COLO668 (cell line): ENCODE measurements at regions not wholly inside any gene's neighbourhood (a gene's known extent, or its start where the extent isn't known, plus 50 kb on each side); places are given as distances from the start of the nearest gene placed in this dataset.

Source experiments
- DNase-seq: peaks from one replicate; lab custom pipeline; 2025; ENCODE audit not compliant: unreplicated experiment; lab: John Stamatoyannopoulos, UW

DNA sequence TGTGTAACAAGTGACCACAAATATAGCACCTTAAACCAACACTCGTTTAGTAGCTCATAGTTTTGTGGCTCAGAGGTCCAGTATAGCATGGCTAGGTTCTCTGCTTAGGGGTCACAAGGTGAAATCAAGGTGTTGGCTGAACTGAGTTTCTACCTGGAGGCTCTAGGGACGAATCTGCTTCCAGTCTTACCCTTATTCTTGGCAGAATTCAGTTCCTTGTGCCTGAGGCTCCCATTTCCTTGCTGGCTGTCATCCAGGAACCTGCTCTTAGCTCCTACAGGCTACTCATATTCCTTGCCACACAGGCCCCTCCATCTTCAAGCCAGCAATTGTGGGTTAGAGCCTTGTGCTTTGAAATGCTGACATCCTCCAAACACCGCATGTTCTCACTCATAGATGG lies 212.3 kb upstream of the CDH13 start:
- DNase-seq, result no peak

DNA sequence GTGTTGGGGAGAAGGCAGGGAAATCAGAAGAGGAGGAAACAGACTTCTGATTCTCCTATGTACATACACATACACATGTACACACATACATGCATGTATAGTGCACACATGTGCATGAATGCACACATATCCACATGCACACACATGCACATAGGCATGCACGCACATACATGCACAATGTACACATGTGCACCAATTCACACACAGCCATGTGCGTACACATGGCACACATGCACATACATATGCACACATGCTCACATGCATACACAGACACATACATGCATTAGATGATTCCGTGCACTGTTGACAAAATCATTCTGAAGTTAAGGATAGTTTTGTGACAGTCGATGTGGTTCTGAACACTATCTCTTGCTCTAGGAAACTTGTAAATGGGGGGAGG lies 214.0 kb upstream of the CDH13 start:
- DNase-seq, result no peak

DNA sequence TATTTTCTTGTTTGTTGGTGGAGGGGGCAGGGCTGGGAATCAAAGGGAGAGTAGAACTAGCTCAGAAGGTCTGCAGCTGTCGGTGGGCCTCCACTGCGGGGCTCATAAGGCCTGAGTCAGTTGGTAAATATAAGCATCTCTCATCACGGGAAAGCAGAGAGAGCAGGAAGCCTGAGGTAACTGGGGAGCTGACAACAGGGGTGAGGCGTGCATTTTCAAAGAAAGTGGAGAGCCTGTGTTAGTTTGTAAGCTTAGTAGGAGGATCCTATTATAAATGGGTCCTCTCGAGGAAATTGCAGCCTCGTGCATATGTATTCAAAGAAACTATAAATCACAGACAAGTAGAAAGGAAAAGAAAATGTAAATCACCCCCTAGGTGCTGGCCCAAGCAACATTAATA lies 221.0 kb upstream of the CDH13 start:
- DNase-seq, result no peak

DNA sequence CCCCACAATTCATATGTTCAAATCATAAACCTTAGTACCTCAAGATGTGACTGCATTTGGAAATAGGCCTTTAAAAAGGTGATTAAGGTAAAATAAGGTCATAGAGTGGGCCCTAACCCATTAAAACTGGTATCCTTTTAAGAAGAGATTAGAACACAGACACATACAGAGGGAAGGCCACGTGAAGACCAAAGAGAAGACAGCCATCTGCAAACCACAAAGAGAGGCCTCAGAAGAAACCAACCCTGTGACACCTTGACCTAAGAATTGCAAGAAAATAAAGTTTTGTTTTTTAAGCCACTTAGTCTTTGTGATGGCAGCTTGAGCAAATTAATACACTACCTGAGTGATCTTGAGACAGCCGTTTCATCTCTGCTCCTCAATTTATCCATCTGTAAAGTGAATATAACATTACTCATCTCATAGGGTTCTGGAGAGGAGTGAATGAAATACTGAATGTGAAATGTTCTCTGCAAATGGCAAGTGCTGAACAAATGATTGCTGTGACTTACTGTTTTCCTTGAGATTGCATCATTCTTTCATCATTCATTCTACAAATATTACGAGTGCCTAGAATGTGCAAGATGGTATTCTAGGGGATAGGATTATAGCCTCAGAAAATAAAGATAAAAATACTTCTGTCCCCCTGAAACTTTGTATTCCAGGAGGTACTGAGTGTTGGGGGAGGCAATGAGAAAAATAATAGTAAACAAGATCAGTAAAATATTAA lies 222.0 kb upstream of the CDH13 start:
- no peak for DNase-seq

DNA sequence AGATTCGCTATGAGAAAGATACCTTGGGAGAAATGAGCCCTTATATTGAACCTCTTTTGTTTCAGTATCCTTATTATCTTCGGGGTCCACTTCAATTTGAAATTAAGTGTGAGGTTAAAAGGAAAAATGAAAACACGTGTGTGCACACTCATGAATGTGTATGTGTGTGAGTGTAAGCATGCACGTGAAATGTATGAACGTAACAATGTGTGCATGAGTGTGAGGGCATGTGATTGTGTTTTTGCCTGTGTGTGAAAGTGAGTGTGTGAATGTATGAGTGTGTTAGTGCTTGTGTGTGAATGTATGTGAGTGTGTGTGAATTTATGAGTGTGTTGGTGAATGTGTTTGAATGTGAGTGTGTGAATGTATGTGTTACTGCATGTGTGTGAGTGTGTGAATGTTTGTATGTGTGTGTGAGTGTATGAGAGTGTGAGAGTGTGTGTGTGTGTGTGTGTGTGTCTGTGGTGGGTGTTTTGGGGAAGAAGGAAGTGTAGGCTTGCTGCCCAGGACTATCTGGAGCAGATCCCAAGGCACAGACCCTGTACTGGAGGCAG lies 224.0 kb upstream of the CDH13 start:
- DNase-seq, result no peak

DNA sequence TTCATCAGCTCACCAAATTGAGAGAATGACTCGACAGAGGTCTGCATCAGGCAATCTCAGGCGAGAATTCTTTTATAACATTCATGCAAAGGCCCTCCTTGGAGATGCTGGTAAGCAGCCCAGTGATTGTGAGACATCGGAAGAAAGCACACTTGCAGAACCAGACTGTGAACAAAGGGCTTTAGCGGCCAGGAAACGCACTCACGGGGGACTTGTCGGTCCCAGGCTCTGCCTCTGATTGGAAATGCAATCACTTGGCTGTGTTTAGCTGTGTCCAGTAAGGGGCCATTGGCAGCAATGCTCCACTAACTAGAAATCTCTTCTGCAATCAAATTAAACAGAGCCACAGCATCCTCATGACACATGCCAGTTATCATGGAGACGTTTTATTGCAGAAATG lies 226.7 kb upstream of the CDH13 start:
- no peak for DNase-seq

DNA sequence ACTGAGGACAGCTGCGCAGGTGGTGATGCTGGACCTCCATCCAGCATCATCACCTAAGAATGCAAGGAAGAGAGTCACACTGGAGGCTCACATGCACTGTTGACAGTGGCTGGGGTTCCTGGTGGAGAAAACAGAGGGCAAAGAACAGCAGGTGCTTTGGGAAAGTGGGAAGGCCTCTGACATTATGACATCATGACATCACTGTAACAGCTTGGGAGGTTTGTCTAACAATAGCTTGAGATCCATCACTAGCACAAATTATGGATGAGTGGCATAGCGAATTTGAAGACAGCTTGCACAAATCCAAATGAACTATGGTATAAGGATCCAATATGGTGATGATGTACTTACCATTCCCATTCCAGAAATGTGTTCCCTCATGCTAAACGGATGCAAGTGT lies 226.5 kb upstream of the MPHOSPH6 start:
- peak; percentile 66 for DNase-seq

DNA sequence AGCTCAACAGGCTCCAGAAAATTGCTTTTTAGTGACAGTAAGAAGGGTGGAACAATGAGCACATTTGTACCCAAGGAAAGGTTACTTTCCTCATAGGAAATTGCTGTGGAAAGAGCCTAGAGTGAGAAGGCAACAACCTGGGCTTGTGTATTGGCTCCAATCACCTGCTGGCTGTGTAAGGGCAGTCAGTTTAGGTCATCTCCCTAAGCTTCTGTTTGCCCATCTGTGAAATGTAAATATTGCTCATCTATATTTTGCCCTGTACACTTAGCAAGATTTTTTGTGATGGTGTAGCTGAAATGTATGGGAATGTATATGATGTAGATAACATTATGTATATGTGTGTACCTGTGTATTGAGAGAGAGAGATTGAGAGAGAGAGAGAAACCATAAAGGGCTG lies 225.2 kb upstream of the MPHOSPH6 start:
- peak; percentile 18 for DNase-seq

DNA sequence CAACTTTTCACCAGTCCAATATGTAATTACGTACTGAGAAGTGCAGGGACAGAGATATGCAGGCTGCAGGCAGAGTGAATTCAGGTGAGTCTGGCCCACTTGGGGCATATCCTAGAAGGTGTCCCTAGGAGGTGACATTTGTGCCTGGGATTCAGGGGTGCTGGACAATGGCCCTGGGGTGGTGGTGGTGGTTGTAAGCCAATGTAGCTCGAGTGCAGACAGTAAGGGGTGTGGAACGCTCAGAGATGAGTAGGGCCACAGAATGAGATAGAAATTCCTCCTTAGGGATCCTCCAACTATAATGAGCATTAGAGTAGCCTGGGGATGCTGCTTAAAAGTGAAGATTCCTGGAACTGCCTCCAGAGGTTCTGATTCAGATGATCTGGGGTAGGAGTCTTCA lies 221.7 kb upstream of the MPHOSPH6 start:
- DNase-seq, result no peak

DNA sequence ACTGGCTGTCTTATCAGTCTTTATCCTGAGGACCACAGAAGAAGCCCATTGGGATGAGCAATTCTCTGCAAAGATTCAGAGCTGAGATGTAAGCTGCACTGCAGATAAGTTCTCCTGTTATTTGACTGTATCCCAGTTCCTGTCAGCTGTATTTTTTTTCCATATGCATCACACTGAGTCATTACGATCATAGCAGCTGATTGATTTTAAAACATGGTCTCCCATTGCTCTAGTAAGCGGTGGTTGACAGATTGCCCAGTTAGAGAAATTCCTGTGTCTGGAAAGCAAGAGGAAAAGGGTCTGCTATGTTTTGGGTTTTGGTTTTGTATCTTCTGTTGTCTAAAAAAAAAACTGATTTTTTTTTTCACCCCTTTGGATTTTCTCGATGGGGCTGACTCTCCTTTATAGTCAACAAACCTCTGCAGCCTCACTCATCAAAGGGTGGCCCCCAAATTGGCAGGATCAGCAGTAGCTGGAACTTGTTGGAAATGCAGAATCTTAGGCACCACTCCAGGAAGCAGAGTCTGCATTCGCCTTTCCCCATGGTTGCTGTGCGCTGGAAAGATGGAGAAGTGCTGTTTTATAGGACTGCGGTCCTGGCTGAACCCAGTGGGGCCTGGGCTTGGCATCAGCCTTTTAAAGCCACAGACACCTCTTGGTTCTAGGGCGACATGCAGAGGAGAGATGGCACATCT lies 220.1 kb upstream of the MPHOSPH6 start:
- DNase-seq, result no peak

DNA sequence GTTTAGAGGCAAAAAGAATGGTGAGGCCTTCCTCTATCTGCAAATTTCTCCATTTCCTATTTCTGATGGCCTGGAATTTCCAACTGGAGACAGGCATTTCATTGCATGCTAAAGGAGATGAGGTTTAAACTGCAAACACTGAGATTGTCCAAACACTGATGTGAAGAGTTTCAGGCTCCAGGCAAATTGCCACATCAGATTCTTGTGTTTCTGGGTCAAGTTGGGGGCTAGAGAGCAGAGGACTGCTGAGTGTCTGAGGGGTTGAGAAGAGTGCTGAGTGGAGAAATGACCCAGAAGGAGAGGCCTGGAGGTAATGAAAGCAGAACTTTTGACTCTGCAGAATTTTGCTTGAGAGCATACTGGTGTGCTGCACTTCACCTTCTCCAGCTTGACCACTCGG lies 216.7 kb upstream of the MPHOSPH6 start:
- no peak for DNase-seq

DNA sequence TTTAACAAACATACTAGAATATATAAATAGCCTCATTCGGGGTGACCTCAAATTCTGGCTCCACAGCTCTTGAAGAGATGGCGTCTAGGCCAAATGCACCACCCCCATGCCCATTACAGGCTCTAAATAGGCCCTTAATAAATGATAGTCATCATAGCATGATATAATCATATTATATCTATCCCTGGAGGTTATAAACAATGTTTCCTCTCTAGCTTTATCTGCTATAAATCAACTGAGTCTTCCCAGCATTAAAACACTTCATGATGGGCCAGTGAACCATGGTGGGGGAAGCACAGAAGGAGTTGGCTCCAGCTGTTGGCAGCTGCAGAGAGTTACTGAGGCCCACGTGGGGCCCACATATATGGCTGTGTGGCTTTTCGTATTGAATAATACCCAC lies 214.9 kb upstream of the MPHOSPH6 start:
- DNase-seq, result no peak

DNA sequence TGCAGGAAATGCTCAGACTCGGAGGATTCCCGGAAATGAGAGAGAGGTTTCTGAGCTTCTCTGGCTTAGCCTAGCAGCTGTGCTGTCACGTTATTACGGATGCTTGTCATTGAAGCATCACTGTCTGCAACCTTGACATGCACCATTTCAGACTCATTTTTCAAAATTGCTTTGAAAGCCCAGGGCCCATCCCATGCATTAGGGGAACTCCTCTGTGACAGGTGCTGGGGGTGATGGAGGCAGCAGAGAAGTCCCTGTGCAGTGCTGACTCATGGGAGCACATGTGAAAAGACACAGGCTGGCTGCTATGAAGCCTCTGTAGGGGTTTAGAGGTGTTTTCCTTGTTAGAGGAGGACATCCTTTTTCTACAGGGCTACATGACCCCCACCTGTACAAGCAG lies 214.0 kb upstream of the MPHOSPH6 start:
- DNase-seq, result no peak

DNA sequence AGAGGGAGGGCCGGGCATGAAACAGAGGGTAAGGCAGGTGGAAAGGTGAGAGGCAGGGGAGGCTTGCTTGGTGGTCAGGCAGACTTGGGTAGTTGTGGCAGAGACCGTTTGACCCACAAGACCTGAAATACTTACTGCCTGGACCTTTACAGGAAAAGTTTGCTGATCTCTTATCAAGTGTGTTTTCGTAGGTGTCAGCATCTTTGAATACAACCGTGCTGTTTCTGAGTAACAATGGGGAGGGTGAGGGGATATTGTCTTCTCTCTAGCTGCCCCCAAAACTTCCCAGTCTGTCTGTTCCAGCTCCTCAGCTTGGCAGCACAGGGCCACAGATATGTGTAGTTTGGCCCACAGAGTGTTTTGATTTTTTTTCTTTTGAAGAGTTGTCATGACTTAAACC lies 212.5 kb upstream of the MPHOSPH6 start:
- DNase-seq, result no peak

DNA sequence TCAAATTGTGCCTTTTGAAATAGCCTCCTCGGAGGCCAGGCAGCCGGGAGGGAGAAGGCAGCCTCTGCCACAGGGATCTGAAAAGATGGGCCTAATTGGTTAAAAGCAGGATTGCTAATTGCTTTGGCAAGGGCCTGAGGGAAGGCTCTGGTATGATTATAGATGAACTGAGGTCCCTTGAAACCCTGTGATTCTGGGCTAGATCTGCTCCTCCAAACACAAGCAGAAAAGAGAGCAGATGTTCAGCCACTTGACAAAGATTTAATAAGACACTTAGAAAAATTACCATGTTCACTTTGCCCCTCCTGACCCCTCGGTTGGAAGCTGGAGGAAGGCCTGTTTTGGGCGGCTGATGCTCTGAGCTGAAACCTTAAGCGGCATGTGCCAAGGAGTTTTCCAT lies 209.5 kb upstream of the MPHOSPH6 start:
- no peak for DNase-seq

DNA sequence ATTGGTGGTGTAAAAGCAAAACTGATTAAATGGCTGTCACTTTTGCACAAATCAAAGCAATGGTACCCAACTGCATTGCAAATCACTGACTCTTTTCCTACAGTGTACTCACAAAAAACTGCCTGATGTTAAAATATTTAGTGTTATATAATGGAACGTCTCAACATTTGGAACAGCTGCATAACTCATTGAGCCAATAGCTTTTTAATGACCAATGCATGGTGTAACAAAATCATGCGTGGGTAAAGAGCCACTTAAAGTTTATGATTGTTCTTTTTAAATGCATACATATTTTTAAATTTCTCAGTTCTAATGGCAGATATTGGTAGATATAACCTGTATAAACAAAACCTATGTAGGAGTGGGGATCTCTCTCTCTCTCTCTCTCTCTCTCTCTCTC lies 204.0 kb upstream of the MPHOSPH6 start:
- DNase-seq, result no peak

DNA sequence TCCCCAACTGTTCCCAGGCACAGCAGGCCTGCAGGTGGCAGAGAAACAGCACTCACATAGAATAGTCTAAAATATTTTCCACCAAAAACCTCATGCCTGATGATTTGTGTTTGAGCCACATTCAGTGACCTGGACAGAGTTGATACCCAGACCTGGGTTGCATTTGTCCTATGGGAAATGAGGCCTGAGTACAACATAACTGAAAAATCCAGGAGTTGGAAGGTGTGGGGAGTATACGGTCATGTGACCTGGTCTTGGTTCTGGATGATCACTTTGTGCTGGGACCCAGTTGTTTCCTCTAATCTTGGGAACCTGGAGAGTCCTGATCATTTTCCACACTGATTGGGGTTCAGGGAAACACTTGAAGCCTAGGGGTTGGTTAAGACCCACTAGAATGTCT lies 200.3 kb upstream of the MPHOSPH6 start:
- no peak for DNase-seq

DNA sequence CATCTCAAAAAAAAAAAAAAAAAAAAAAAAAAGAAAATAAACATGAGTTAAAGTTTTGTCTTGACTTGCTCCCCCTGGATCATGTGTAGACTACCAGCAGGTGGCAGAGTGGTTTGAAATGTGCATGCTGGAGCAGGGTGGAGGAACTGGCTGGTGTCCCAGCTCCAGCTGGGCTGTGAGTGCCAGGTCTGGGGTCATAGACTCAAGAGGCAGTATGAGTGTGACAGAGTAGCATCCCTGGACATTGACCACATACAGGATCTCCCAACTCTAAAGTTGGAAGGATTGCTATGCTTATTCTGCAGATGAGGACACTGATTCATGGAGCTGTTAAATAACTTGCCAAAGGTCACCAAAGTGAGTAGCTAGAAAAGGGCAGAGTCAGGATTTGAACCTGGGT lies 198.0 kb upstream of the MPHOSPH6 start:
- peak; percentile 41 for DNase-seq

DNA sequence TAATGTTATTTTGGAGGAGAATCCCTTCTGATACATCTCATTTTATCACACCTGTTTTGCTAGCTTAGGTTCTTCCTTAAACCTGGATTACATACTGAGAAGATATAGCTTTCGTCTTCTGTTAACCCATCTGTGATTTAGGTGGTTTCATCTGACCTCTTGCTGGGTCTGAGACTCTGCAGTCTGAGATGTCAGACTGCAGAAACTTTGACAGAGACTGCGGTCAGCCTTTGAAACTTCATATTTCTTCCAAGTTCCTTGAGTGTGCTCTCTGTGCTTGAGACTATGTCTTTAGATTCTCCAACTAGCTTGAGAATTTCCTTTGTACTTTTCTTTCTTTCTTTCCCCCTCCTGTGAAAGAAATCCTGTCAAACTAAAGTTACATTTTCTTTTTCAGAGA lies 196.4 kb upstream of the MPHOSPH6 start:
- DNase-seq, result no peak

DNA sequence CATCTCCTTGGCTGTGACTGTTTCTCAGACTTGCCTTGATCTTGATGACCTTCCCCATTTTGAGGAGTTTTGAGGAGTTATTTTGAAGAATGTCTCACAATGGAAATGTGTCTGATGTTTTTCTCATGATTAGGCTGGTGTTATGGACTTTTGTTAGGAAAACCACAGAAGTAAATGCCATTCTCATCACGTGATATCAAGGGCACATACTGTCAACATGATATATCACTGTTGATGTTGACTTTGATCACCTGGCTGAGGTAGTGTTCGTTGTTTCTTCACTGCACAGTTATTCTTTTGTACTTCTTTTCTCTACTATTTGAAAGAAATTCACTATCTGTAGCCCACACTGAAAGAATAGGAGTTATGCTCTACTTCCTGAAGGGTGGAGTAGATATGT lies 194.7 kb upstream of the MPHOSPH6 start:
- DNase-seq, result no peak

DNA sequence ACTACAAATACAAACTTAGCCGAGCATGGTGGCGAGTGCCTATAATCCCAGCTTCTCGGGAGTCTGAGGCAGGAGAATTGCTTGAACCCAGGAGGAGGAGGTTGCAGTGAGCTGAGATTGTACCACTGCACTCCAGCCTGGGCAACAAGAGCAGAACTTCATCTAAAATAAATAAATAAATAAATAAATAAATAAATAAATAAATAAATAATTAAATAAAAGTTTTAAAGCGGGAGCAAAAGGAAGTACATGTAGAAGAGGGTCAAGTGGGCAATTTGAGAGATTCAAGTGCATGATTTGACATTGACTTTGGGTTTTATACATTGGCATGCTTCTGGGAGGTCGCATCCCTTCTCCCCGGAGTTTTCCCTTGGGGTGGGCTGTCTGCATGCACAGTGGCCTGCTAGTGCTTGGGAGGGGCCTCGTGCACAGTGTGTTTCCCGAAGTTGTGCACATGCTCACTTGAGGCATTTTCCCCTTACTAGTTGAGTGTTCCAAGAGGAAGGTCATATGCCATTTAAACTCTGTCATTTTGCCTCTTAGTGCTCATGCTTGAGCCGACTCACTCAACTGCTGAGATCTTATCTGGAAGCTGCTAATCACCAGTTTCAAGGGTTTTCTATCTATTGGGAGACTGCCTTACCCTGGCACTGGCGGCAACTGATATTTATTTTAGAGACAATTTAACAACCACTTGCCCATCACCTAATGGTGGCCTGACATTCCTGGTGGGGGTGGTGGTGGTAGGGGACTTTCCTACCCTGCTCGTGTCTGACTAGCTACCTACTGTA lies 193.2 kb upstream of the MPHOSPH6 start:
- DNase-seq, result no peak

DNA sequence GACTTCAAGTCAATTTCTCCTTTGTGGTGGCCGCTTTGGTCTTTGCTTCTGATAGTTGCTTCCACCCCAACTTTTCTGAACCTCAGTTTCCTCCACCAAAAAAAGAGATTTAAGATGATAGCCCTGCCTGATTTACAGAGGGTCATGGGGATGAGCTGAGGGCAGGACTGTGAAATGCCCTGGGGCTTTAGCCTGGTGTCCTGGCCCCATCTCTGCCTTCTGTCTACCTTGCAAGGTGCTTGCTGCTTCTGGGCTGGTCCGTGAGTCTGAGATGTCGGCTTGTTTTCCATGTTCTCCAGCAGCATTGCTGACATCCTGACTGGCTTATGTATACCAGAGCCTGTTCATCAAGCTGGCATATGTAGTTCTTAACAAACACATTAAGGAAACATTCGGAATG lies 191.9 kb upstream of the MPHOSPH6 start:
- DNase-seq, result no peak
